GM12878 (cell line): ENCODE measurements at regions not wholly inside any gene's neighbourhood (a gene's known extent, or its start where the extent isn't known, plus 50 kb on each side); places are given as distances from the start of the nearest gene placed in this dataset.

ENCODE experiments used
- CHD2 ChIP-seq: IDR thresholded peaks from 2 replicates; pipeline ENCODE4 v1.6.1; 2011; ENCODE audit warnings: low read depth, low read length, improper control_type of control experiment, borderline replicate concordance
- E2F8 ChIP-seq: fragments of 450-650 bp; IDR thresholded peaks from 2 replicates; pipeline ENCODE4 v1.6.1; 2018; ENCODE audit warnings: mild to moderate bottlenecking, low read depth, moderate library complexity; ENCODE audit not compliant: partially characterized antibody
- IRF3 ChIP-seq: fragments of 450-650 bp; IDR thresholded peaks from 2 replicates; pipeline ENCODE4 v1.6.1; 2014; ENCODE audit warnings: mild to moderate bottlenecking
- USF2 ChIP-seq: IDR thresholded peaks from 2 replicates; pipeline ENCODE4 v1.6.1; 2011; ENCODE audit warnings: low read depth, low read length, improper control_type of control experiment, borderline replicate concordance
- ZBTB40 ChIP-seq: fragments of 450-650 bp; IDR thresholded peaks from 2 replicates; pipeline ENCODE4 v1.6.1; 2016; ENCODE audit warnings: mild to moderate bottlenecking, moderate library complexity, borderline replicate concordance
- ZNF687 ChIP-seq: fragments of 450-650 bp; IDR thresholded peaks from 2 replicates; pipeline ENCODE4 v1.6.1; 2017; ENCODE audit warnings: mild to moderate bottlenecking, moderate library complexity

- no peak for TF ChIP-seq ZNF687
- no peak for TF ChIP-seq E2F8
- no peak for TF ChIP-seq IRF3
- no peak for TF ChIP-seq USF2
- no peak for TF ChIP-seq ZBTB40
- TF ChIP-seq CHD2: no peak
- TF ChIP-seq, all 136 proteins: peak for 0
These were observed 253.9 kb upstream of the MAP3K1 start (continued) for GRCh38 chr5:56561455-56561854.
